Transverse colon (tissue), 4 donors: ENCODE measurements at regions not wholly inside any gene's neighbourhood (a gene's known extent, or its start where the extent isn't known, plus 50 kb on each side); places are given as distances from the start of the nearest gene placed in this dataset.

ENCODE experiments used
- DNase-seq: peaks from one replicate; pipeline ENCODE4 v3.0.0-alpha.2; 2019
- H3K27ac ChIP-seq, 4 donors: fragments of 200-600 bp; sonication (generic); 2 replicates each; pipeline ENCODE4 v1.5.1; 2016 to 2018; ENCODE audit warnings: inconsistent platforms in 4 of 4
- H3K27me3 ChIP-seq: fragments of 200-600 bp; sonication (generic); 2 replicates; pipeline ENCODE4 v1.5.1; 2017; ENCODE audit warnings: inconsistent platforms
- H3K36me3 ChIP-seq, 4 donors: fragments of 200-600 bp; sonication (generic); 2 replicates each; pipeline ENCODE4 v1.5.1; 2017 to 2019; ENCODE audit warnings: inconsistent platforms in 4 of 4
- H3K4me1 ChIP-seq, 4 donors: fragments of 200-600 bp; sonication (generic); 2 replicates each; pipeline ENCODE4 v1.5.1; 2017 to 2020; ENCODE audit warnings: inconsistent platforms in 4 of 4
- H3K4me3 ChIP-seq, 4 donors: fragments of 200-600 bp; sonication (generic); 1 replicate in 1 of 4; 2 replicates in 3 of 4; pipeline versions ENCODE4 v1.5.1 to v1.6.1; 2017 to 2019; ENCODE audit warnings: inconsistent platforms in 4 of 4
- H3K9me3 ChIP-seq, 2 donors: fragments of 200-600 bp; sonication (generic); 2 replicates each; pipeline ENCODE4 v1.5.1; 2017 to 2019; ENCODE audit warnings: inconsistent platforms in 2 of 2
- CTCF ChIP-seq, 5 experiments: fragments of 200-600 bp in 3 of 5; fragments of 450-650 bp in 2 of 5; sonication (generic) in 3 of 5; IDR thresholded peaks; 1 replicate in 2 of 5; 2 replicates in 3 of 5; pipeline ENCODE4 v1.5.1; 2016 to 2017; ENCODE audit warnings: antibody characterized with exemption in 5 of 5, inconsistent platforms in 3 of 5, mild to moderate bottlenecking in 2 of 5, moderate library complexity in 1 of 5
- EP300 ChIP-seq: sonication (generic); formaldehyde crosslinking; IDR thresholded peaks from one replicate; pipeline ENCODE4 v1.6.1; 2017; ENCODE audit warnings: antibody characterized with exemption, low read depth
- POLR2A ChIP-seq: fragments of 450-650 bp; IDR thresholded peaks from one replicate; pipeline ENCODE4 v1.6.1; 2016; ENCODE audit warnings: antibody characterized with exemption, mild to moderate bottlenecking, moderate library complexity
- POLR2AphosphoS5 ChIP-seq, 3 donors: sonication (generic); formaldehyde crosslinking; IDR thresholded peaks; one replicate each; pipeline ENCODE4 v1.6.1; 2016; ENCODE audit warnings: antibody characterized with exemption in 3 of 3
- WGBS, 2 donors: methylation state at CpG; one replicate each; pipeline ENCODE4 v1.1.5; 2018; ENCODE audit warnings: low coverage in 1 of 2; 5-methylcytosine and 5-hydroxymethylcytosine counted together
- in situ Hi-C, 4 donors: fragments of 200-750 bp; cut with MboI; loops; one replicate each; pipeline versions ENCODE4 v1.15.0 to v1.15.1; 2017; ENCODE audit warnings: low sequenced_read_pairs in 3 of 4, low pct_ligation_motif_present in 1 of 4, low pct_unique_long_range_greater_than_20kb in 1 of 4
- intact Hi-C: fragments of 100-400 bp; cut with DNase I; formaldehyde crosslinking; loops from one replicate; pipeline ENCODE4 v1.15.1; 2023; ENCODE audit warnings: low total_unique reads

GRCh38 chr12:43105426-43105981 is 446.5 kb downstream of the ADAMTS20 start:
- 20 to 47% methylated on average over 6 of the region's 6 CpGs for WGBS, 2 donors

GRCh38 chr12:43104494-43104893 is 447.5 kb downstream of the ADAMTS20 start:
- Histone ChIP-seq H3K27ac (no peak overlapping the region), H3K4me3 (no peak overlapping the region), H3K27me3 (no peaks in the 10 kb centered on the region), H3K4me1 (no peaks in the 10 kb centered on the region), H3K9me3 (no peaks in the 10 kb centered on the region), H3K36me3 (no peaks in the 10 kb centered on the region)
- no peak for DNase-seq
- in situ Hi-C loops: no loop called here
- WGBS, 2 donors: 84 to 86% methylated on average over 1 to 3 of the region's 3 CpGs
- intact Hi-C loops: no loop called here
- no peak for TF ChIP-seq EP300
- TF ChIP-seq POLR2A: no peak
- TF ChIP-seq POLR2AphosphoS5 (IDR thresholded peaks at IDR 0.05): no peak
- no peak for TF ChIP-seq CTCF (IDR thresholded peaks at IDR 0.05)

More at GRCh38 chr12:43105426-43105981, 446.5 kb downstream of the ADAMTS20 start:
- Histone ChIP-seq H3K27ac (no peak overlapping the region), H3K4me1 (no peaks in the 10 kb centered on the region), H3K9me3 (no peaks in the 10 kb centered on the region), H3K27me3 (no peaks in the 10 kb centered on the region), H3K36me3 (no peaks in the 10 kb centered on the region), H3K4me3 (no peak overlapping the region)
- in situ Hi-C loops (no loop called here), intact Hi-C loops (no loop called here)
- DNase-seq: no peak
- TF ChIP-seq CTCF (IDR thresholded peaks at IDR 0.05) (no peak), EP300 (no peak), POLR2AphosphoS5 (IDR thresholded peaks at IDR 0.05) (no peak), POLR2A (no peak)

DNA sequence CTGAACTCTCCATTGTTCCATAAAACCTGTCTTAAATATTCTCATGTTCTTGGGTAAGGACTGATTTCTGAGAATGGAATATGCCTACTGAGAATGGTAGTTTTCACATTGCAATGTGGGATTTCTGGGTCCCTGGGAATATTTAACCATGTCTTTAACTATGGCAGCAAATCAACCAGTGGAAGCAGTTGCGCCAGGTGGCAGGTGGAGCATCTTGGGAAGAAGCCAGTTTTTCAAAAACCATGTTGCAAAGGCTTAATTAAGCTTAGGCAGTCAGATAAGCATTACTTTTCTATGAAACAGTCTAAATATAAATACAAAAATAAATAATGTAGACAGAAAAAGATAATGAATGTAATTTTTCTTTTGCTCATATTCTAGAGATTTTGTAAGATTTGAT is 448.1 kb downstream of the ADAMTS20 start:
- intact Hi-C loops: no loop called here
- Histone ChIP-seq H3K4me1 (no peaks in the 10 kb centered on the region), H3K4me3 (no peak overlapping the region), H3K36me3 (no peaks in the 10 kb centered on the region), H3K27me3 (no peaks in the 10 kb centered on the region), H3K9me3 (no peaks in the 10 kb centered on the region), H3K27ac (no peak overlapping the region)
- TF ChIP-seq CTCF (IDR thresholded peaks at IDR 0.05) (no peak), EP300 (no peak), POLR2A (no peak), POLR2AphosphoS5 (IDR thresholded peaks at IDR 0.05) (no peak)
- WGBS, 2 donors: 75% methylated on average over 1 of the region's 1 CpG; no CpG with 5 or more reads in 1 of the 2 donors
- no peak for DNase-seq
- in situ Hi-C loops: no loop called here

DNA sequence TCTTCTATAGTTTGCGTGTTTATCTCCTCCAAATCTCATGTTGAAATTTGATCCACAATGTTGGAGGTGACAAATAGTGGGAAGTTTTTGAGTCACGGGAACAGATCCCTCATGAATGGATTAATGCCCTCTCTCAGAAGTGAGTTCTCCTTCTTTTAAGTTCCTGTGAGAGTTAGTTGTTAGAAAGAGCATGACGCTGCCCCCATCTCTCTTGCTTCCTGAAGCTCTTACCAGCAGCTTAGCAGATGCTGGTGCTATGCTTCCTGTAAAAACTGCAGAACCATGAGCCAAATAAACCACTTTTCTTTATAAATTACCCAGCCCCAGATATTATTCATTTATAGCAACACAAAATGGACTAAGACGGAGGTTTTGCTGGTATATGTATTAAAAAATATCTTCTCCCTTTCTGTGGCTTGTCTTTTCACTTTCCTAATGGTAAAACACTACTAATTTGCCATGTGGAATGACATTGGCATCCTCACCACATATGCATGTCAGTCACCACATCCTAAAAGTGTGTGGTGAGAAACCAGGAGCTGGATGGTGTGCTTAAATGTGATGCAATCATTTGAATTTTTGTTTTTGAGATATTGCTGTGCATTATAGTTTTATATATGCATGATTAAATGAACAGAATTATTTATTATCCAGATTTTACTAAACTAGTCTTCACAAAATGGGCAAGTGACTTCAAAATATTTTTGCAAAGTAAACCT is 449.3 kb downstream of the ADAMTS20 start:
- WGBS, 2 donors: 65 to 69% methylated on average over 3 to 4 of the region's 4 CpGs
- intact Hi-C loops (no loop called here), in situ Hi-C loops (no loop called here)
- DNase-seq: no peak
- TF ChIP-seq EP300 (no peak), CTCF (IDR thresholded peaks at IDR 0.05) (no peak), POLR2A (no peak), POLR2AphosphoS5 (IDR thresholded peaks at IDR 0.05) (no peak)
- Histone ChIP-seq H3K4me3 (no peak overlapping the region), H3K36me3 (no peaks in the 10 kb centered on the region), H3K4me1 (no peaks in the 10 kb centered on the region), H3K27me3 (no peaks in the 10 kb centered on the region), H3K27ac (no peak overlapping the region), H3K9me3 (no peaks in the 10 kb centered on the region)
